WTC11 (cell line): ENCODE measurements at regions not wholly inside any gene's neighbourhood (a gene's known extent, or its start where the extent isn't known, plus 50 kb on each side); places are given as distances from the start of the nearest gene placed in this dataset.
A peak's percentile ranks its signal among the peaks of the same experiment; 100 is the strongest.

ENCODE experiments used
- ATAC-seq: fragments of 200-7000 bp; cut with Tn5 transposase; 2 replicates; pipeline ENCODE4 v1.10.0; 2021; ENCODE audit warnings: mild to moderate bottlenecking, moderate library complexity
- CTCF ChIA-PET: fragments of 300-600 bp; sonication (Branson Sonifier 250); formaldehyde crosslinking; loops from one replicate; lab custom pipeline; 2021; ENCODE audit warnings: antibody characterized with exemption; lab: Charles Lee
- POLR2A ChIA-PET: fragments of 350-600 bp; sonication (Branson Sonifier 250); formaldehyde crosslinking; loops from one replicate; lab custom pipeline; 2021; ENCODE audit warnings: antibody characterized with exemption; lab: Charles Lee
- DNase-seq: peaks from one replicate; pipeline ENCODE4 v3.0.0; 2021; ENCODE audit warnings: low spot score
- H3K27ac Mint-ChIP-seq: 2 replicates; pipeline ENCODE4 v1.8.0; 2021; ENCODE audit warnings: mixed read lengths
- H3K27me3 Mint-ChIP-seq: 2 replicates; pipeline ENCODE4 v1.8.0; 2021; ENCODE audit warnings: low read depth, mild to moderate bottlenecking, moderate library complexity, mixed read lengths
- H3K36me3 Mint-ChIP-seq: 2 replicates; pipeline ENCODE4 v1.8.0; 2021; ENCODE audit warnings: mixed read lengths
- H3K4me1 Mint-ChIP-seq: 2 replicates; pipeline ENCODE4 v1.8.0; 2022; ENCODE audit warnings: mixed read lengths
- H3K4me3 Mint-ChIP-seq: 2 replicates; pipeline ENCODE4 v1.8.0; 2021; ENCODE audit warnings: mild to moderate bottlenecking, moderate library complexity, mixed read lengths
- H3K9me3 Mint-ChIP-seq: 2 replicates; pipeline ENCODE4 v1.8.0; 2021; ENCODE audit warnings: mixed read lengths
- ESRRA ChIP-seq: sonication (generic); formaldehyde crosslinking; IDR thresholded peaks from 2 replicates; pipeline ENCODE4 v1.8.1; 2022; ENCODE audit warnings: mild to moderate bottlenecking, missing genetic modification reagents, borderline replicate concordance
- GABPB1 ChIP-seq: sonication (generic); formaldehyde crosslinking; IDR thresholded peaks from 2 replicates; pipeline ENCODE4 v1.8.1; 2023; ENCODE audit warnings: mild to moderate bottlenecking, missing genetic modification reagents
- NFYB ChIP-seq: sonication (generic); formaldehyde crosslinking; conservative IDR thresholded peaks from 2 replicates; pipeline ENCODE4 v1.8.0; 2022; ENCODE audit warnings: low read depth, missing genetic modification reagents
- NR1H2 ChIP-seq: sonication (generic); formaldehyde crosslinking; IDR thresholded peaks from 2 replicates; pipeline ENCODE4 v1.9.0; 2021; ENCODE audit warnings: mild to moderate bottlenecking, moderate library complexity, missing genetic modification reagents
- NR2C2 ChIP-seq: sonication (generic); formaldehyde crosslinking; IDR thresholded peaks from 2 replicates; pipeline ENCODE4 v1.8.0; 2022; ENCODE audit warnings: mild to moderate bottlenecking, missing genetic modification reagents
- RORB ChIP-seq: fragments of 250-450 bp; sonication (Bioruptor Pico); IDR thresholded peaks from 2 replicates; pipeline ENCODE4 v1.9.0; 2021; ENCODE audit warnings: mild to moderate bottlenecking
- TEAD4 ChIP-seq: sonication (generic); formaldehyde crosslinking; IDR thresholded peaks from 2 replicates; pipeline ENCODE4 v1.8.0; 2022; ENCODE audit warnings: mild to moderate bottlenecking, missing genetic modification reagents
- ZNF219 ChIP-seq: sonication (generic); formaldehyde crosslinking; IDR thresholded peaks from 2 replicates; pipeline ENCODE4 v1.8.0; 2023; ENCODE audit warnings: missing genetic modification reagents, mild to moderate bottlenecking, borderline replicate concordance
- ZNF396 ChIP-seq: fragments of 250-450 bp; sonication (Bioruptor Pico); IDR thresholded peaks from 2 replicates; pipeline ENCODE4 v1.8.0; 2021; ENCODE audit warnings: mild to moderate bottlenecking, moderate library complexity, borderline replicate concordance
- ZNF423 ChIP-seq: fragments of 250-450 bp; sonication (Bioruptor Pico); IDR thresholded peaks from 2 replicates; pipeline ENCODE4 v2.1.2; 2022; ENCODE audit warnings: mild to moderate bottlenecking, moderate library complexity
- TF ChIP-seq, protein P1 (sequence below): fragments of 250-450 bp; sonication (Bioruptor Pico); IDR thresholded peaks from 2 replicates; pipeline ENCODE4 v1.8.0; 2021; ENCODE audit warnings: mild to moderate bottlenecking
- TF ChIP-seq, protein P2 (sequence below): fragments of 200-600 bp; IDR thresholded peaks from 2 replicates; pipeline ENCODE4 v1.8.0; 2022; ENCODE audit warnings: antibody characterized with exemption
- TF ChIP-seq, protein P3 (sequence below): fragments of 250-450 bp; sonication (Bioruptor Pico); IDR thresholded peaks from 2 replicates; pipeline ENCODE4 v1.9.0; 2021; ENCODE audit warnings: moderate library complexity, mild to moderate bottlenecking, inconsistent platforms, borderline replicate concordance
- TF ChIP-seq, protein P4 (sequence below): sonication (generic); formaldehyde crosslinking; IDR thresholded peaks from 2 replicates; pipeline ENCODE4 v1.8.1; 2023; ENCODE audit warnings: mild to moderate bottlenecking, missing genetic modification reagents, moderate library complexity
- TF ChIP-seq, protein P5 (sequence below): sonication (generic); formaldehyde crosslinking; IDR thresholded peaks from 2 replicates; pipeline ENCODE4 v1.8.1; 2022; ENCODE audit warnings: missing genetic modification reagents, borderline replicate concordance
- TF ChIP-seq, protein P6 (sequence below): sonication (generic); formaldehyde crosslinking; IDR thresholded peaks from 2 replicates; pipeline ENCODE4 v1.8.1; 2022; ENCODE audit warnings: low read depth, mild to moderate bottlenecking, moderate library complexity, missing genetic modification reagents, borderline replicate concordance
- TF ChIP-seq, protein P7 (sequence below): fragments of 250-450 bp; sonication (Bioruptor Pico); IDR thresholded peaks from 2 replicates; pipeline ENCODE4 v1.9.0; 2021; ENCODE audit warnings: mild to moderate bottlenecking

DNA sequence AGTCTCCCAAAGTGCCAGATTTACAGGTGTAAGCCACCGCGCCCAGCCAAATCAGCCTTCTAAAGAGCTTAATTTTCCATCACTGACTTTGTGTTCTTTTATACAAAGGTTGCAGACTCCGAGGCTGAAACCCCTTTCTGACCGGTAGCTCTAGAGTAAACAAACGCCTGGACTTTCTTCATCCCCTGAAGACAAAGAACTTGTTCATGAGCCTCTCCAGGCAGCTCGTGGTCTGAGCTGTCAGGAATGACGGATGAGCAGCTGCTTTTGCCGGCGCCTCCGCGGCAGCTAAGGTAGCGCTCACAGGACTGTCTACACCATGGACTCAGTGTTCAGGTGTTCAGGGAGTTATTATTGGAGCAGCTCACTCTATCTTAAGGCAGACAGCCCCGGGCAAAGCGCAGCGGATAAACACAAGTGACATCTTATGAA, 128.5 kb upstream of the ERRFI1 start:
- CTCF ChIA-PET = interaction anchor here (0.5 to 2.4 kb wide), 4 partner anchors 123 to 250 kb away, joined by 3 to 9 read pairs (median 4); no protein-coding TSS in a partner anchor
- TF ChIP-seq ESRRA (CRISPR knock-in tag) (no peak), ZNF219 (CRISPR knock-in tag) (no peak), GABPB1 (CRISPR knock-in tag) (peak; percentile 75; the same call in 1 of the 2 replicates)
- peaks cover 18% of the 10 kb centered on the region for H3K4me1 Mint-ChIP-seq

DNA sequence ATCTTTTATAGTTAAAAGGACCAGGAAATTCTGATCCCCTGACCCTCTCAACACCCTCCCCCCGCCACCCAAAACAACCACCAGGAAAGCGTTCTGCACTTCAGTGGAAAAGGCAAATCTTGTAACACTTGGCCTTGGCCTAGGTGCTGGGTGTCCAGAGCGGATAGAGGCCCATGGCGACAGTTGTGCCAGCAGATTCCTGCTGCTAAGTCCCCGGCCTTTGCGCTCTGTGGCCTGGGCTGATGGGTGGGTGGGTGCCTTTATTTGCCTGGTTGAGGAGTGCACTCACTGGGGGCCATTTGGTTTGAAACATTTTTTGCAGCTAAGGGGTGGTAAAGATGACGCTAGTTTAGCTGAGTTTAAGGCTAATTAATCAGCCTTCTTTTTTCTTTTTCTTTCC, 127.9 kb upstream of the ERRFI1 start:
- ATAC-seq (no peak), DNase-seq (no peak)
- Mint-ChIP-seq H3K36me3 (peaks cover 4% of the 10 kb centered on the region), H3K4me1 (peaks cover 18% of the 10 kb centered on the region), H3K27ac (no peak overlapping the region), H3K4me3 (no peak overlapping the region), H3K27me3 (peaks cover 9% of the 10 kb centered on the region), H3K9me3 (peaks cover 15% of the 10 kb centered on the region)
- ChIA-PET POLR2A (interaction anchor here (0.6 kb wide), 1 partner anchor 26 kb away, joined by 4 read pairs; no protein-coding TSS in a partner anchor), CTCF (interaction anchor here (0.5 to 2.4 kb wide), 2 partner anchors 160 to 250 kb away, joined by 3 to 9 read pairs; no protein-coding TSS in a partner anchor)
- TF ChIP-seq NR2C2 (CRISPR knock-in tag) (no peak), NR1H2 (CRISPR knock-in tag) (no peak)

More for the DNA sequence above, 128.5 kb upstream of the ERRFI1 start:
- DNase-seq (no peak), ATAC-seq (no peak)
- Mint-ChIP-seq H3K27ac (no peak overlapping the region), H3K27me3 (peaks cover 9% of the 10 kb centered on the region), H3K4me3 (no peak overlapping the region), H3K36me3 (peaks cover 4% of the 10 kb centered on the region), H3K9me3 (peaks cover 15% of the 10 kb centered on the region)
- POLR2A ChIA-PET = no interaction called here

DNA sequence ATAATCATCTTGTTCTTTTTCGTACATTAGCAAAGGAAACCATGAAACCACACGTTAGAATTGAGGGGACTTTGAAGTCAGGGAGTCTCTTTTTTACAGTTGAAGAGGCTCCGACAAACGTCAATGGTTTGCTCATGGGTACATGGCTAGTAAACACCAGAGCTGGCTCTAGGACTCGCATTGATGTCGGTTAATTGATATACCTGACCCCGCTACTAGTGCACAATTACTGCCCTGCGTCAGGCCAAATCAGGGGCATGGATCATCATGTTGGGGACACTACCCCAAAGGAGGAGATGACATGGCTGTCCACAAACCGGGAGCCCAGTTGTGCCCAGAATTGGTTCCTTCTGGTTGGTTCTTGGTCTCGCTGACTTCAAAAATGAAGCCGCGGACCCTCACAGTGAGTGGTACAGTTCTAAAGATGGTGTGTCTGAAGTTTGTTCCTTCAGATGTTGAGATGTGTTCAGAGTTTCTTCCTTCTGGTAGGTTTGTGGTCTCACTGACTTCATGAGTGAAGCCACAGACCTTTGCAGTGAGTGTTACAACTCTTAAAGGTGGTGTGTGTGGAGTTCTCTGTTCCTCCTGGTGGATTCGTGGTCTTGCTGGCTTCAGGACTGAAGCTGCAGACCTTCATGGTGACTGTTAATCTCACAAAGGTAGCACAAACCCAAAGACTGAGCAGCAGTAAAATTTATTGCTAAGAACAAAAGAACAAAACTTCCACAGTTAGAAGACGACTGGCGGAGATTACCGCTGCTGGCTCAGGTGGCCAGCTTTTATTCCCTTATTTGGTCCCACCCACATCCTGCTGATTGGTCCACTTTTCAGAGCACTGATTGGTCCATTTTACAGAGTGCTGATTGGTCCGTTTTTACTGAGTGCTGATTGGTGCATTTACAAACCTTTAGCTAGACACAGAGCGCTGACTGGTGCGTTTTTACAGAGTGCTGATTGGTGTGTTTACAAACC, 126.9 kb upstream of the ERRFI1 start:
- peaks cover 9% of the 10 kb centered on the region for H3K27me3 Mint-ChIP-seq
- no peak for DNase-seq
- H3K36me3 Mint-ChIP-seq = peaks cover 4% of the 10 kb centered on the region
- H3K27ac Mint-ChIP-seq = no peak overlapping the region
- H3K4me3 Mint-ChIP-seq = no peak overlapping the region
- ChIA-PET POLR2A (interaction anchor here (0.6 kb wide), 1 partner anchor 94 kb away, joined by 5 read pairs; no protein-coding TSS in a partner anchor), CTCF (no interaction called here)
- no peak for ATAC-seq
- peaks cover 18% of the 10 kb centered on the region for H3K4me1 Mint-ChIP-seq
- TF ChIP-seq NFYB (CRISPR knock-in tag) = peak; percentile 60; the same call in 1 of the 2 replicates
- TF ChIP-seq TEAD4 (CRISPR knock-in tag) = no peak
- TF ChIP-seq, protein P1, sequence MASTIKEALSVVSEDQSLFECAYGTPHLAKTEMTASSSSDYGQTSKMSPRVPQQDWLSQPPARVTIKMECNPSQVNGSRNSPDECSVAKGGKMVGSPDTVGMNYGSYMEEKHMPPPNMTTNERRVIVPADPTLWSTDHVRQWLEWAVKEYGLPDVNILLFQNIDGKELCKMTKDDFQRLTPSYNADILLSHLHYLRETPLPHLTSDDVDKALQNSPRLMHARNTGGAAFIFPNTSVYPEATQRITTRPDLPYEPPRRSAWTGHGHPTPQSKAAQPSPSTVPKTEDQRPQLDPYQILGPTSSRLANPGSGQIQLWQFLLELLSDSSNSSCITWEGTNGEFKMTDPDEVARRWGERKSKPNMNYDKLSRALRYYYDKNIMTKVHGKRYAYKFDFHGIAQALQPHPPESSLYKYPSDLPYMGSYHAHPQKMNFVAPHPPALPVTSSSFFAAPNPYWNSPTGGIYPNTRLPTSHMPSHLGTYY = no peak
- peaks cover 15% of the 10 kb centered on the region for H3K9me3 Mint-ChIP-seq

DNA sequence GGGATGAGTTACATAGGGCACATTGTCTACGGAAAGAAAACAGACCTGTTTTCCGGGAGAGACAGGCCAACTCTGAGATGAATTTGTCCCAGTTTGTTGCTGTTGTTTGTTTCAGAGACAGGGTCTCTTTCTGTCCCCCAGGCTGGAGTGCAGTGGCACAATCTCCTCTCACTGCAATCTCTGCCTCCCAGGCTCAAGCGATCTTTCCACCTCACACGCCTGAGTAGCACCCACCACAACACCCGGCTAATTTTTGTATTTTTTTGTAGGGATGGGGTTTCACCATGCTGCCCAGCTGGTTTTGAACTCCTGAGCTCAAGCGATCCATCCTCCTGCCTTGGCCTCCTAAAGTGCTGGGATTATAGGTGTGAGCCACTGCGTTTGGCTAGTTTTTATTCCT, 125.5 kb upstream of the ERRFI1 start:
- peaks cover 4% of the 10 kb centered on the region for H3K36me3 Mint-ChIP-seq
- POLR2A ChIA-PET = no interaction called here
- no peak overlapping the region for H3K4me3 Mint-ChIP-seq
- H3K27me3 Mint-ChIP-seq = peaks cover 9% of the 10 kb centered on the region
- peaks cover 13% of the 10 kb centered on the region for H3K4me1 Mint-ChIP-seq
- CTCF ChIA-PET = no interaction called here
- ATAC-seq (no peak), DNase-seq (no peak)
- TF ChIP-seq, protein P2, sequence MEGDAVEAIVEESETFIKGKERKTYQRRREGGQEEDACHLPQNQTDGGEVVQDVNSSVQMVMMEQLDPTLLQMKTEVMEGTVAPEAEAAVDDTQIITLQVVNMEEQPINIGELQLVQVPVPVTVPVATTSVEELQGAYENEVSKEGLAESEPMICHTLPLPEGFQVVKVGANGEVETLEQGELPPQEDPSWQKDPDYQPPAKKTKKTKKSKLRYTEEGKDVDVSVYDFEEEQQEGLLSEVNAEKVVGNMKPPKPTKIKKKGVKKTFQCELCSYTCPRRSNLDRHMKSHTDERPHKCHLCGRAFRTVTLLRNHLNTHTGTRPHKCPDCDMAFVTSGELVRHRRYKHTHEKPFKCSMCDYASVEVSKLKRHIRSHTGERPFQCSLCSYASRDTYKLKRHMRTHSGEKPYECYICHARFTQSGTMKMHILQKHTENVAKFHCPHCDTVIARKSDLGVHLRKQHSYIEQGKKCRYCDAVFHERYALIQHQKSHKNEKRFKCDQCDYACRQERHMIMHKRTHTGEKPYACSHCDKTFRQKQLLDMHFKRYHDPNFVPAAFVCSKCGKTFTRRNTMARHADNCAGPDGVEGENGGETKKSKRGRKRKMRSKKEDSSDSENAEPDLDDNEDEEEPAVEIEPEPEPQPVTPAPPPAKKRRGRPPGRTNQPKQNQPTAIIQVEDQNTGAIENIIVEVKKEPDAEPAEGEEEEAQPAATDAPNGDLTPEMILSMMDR = no peak
- TF ChIP-seq, protein P3, sequence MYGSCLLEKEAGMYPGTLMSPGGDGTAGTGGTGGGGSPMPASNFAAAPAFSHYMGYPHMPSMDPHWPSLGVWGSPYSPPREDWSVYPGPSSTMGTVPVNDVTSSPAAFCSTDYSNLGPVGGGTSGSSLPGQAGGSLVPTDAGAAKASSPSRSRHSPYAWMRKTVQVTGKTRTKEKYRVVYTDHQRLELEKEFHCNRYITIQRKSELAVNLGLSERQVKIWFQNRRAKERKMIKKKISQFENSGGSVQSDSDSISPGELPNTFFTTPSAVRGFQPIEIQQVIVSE = no peak
- TF ChIP-seq ZNF423 (CRISPR knock-in tag) (no peak), ZNF396 (CRISPR knock-in tag) (no peak), RORB (CRISPR knock-in tag) (no peak)
- TF ChIP-seq, protein P4, sequence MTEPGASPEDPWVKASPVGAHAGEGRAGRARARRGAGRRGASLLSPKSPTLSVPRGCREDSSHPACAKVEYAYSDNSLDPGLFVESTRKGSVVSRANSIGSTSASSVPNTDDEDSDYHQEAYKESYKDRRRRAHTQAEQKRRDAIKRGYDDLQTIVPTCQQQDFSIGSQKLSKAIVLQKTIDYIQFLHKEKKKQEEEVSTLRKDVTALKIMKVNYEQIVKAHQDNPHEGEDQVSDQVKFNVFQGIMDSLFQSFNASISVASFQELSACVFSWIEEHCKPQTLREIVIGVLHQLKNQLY (CRISPR knock-in tag) = no peak
- TF ChIP-seq, protein P5, sequence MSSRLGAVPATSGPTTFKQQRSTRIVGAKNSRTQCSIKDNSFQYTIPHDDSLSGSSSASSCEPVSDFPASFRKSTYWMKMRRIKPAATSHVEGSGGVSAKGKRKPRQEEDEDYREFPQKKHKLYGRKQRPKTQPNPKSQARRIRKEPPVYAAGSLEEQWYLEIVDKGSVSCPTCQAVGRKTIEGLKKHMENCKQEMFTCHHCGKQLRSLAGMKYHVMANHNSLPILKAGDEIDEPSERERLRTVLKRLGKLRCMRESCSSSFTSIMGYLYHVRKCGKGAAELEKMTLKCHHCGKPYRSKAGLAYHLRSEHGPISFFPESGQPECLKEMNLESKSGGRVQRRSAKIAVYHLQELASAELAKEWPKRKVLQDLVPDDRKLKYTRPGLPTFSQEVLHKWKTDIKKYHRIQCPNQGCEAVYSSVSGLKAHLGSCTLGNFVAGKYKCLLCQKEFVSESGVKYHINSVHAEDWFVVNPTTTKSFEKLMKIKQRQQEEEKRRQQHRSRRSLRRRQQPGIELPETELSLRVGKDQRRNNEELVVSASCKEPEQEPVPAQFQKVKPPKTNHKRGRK (CRISPR knock-in tag) = no peak
- TF ChIP-seq, protein P6, sequence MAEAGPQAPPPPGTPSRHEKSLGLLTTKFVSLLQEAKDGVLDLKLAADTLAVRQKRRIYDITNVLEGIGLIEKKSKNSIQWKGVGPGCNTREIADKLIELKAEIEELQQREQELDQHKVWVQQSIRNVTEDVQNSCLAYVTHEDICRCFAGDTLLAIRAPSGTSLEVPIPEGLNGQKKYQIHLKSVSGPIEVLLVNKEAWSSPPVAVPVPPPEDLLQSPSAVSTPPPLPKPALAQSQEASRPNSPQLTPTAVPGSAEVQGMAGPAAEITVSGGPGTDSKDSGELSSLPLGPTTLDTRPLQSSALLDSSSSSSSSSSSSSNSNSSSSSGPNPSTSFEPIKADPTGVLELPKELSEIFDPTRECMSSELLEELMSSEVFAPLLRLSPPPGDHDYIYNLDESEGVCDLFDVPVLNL (CRISPR knock-in tag) = no peak
- TF ChIP-seq, protein P7, sequence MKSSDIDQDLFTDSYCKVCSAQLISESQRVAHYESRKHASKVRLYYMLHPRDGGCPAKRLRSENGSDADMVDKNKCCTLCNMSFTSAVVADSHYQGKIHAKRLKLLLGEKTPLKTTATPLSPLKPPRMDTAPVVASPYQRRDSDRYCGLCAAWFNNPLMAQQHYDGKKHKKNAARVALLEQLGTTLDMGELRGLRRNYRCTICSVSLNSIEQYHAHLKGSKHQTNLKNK (CRISPR knock-in tag) = no peak
- no peak overlapping the region for H3K27ac Mint-ChIP-seq
- H3K9me3 Mint-ChIP-seq = peaks cover 15% of the 10 kb centered on the region
